H1 (cell line): ENCODE measurements at regions not wholly inside any gene's neighbourhood (a gene's known extent, or its start where the extent isn't known, plus 50 kb on each side); places are given as distances from the start of the nearest gene placed in this dataset.

Source experiments
- CTCF ChIA-PET: fragments of 300-600 bp; sonication (Branson Sonifier 250); formaldehyde crosslinking; loops from one replicate; lab custom pipeline; 2021; ENCODE audit not compliant: partially characterized antibody; lab: Charles Lee
- POLR2A ChIA-PET: fragments of 300-600 bp; sonication (Branson Sonifier 250); formaldehyde crosslinking; loops from one replicate; lab custom pipeline; 2021; ENCODE audit warnings: inconsistent platforms; ENCODE audit not compliant: partially characterized antibody; lab: Charles Lee
- DNase-seq, 2 experiments: peaks; one replicate each; pipeline versions ENCODE4 v3.0.0 to v3.0.0-alpha.2; 2010 to 2022; ENCODE audit warnings: low spot score in 2 of 2, low read depth in 1 of 2, mixed read lengths in 1 of 2
- FAIRE-seq: peaks from 2 replicates; lab custom pipeline; 2011; peaks lifted over from hg19 to GRCh38; lab: Jason Lieb, UNC
- H2AFZ ChIP-seq: 2 replicates; pipeline ENCODE4 v1.8.1; 2012; ENCODE audit warnings: low read length, inconsistent platforms
- H2AK5ac ChIP-seq: 2 replicates; pipeline ENCODE4 v1.6.1; 2013; ENCODE audit warnings: low read depth, low read length
- H2BK120ac ChIP-seq: replicated peaks from 2 replicates; pipeline ENCODE3; 2013; ENCODE audit warnings: low read depth, low read length, inconsistent platforms
- H2BK12ac ChIP-seq: 2 replicates; pipeline ENCODE4 v1.6.1; 2013; ENCODE audit warnings: low read depth, low read length
- H2BK15ac ChIP-seq: 2 replicates; pipeline ENCODE4 v1.6.1; 2013; ENCODE audit warnings: low read length
- H2BK20ac ChIP-seq: 2 replicates; pipeline ENCODE4 v1.6.1; 2013; ENCODE audit warnings: low read length
- H2BK5ac ChIP-seq: 2 replicates; pipeline ENCODE4 v1.6.1; 2013; ENCODE audit warnings: low read depth, low read length
- H3K14ac ChIP-seq: 2 replicates; pipeline ENCODE4 v1.6.1; 2013; ENCODE audit warnings: inconsistent platforms; ENCODE audit not compliant: insufficient read length
- H3K18ac ChIP-seq: 2 replicates; pipeline ENCODE4 v1.6.1; 2013; ENCODE audit warnings: low read length; ENCODE audit errors: extremely low read depth
- H3K23ac ChIP-seq: 2 replicates; pipeline ENCODE4 v1.6.1; 2013; ENCODE audit warnings: inconsistent platforms; ENCODE audit not compliant: insufficient read length
- H3K23me2 ChIP-seq: 2 replicates; pipeline ENCODE4 v1.6.1; 2013; ENCODE audit warnings: low read depth, low read length
- H3K27ac ChIP-seq: 2 replicates; pipeline ENCODE4 v1.6.1; 2011; ENCODE audit warnings: low read depth, low read length, inconsistent platforms
- H3K27me3 ChIP-seq, 4 experiments: replicated peaks in 1 of 4; 1 replicate in 1 of 4; 2 replicates in 3 of 4; pipeline versions ENCODE4 v1.6.1 to v1.8.1; 2011 to 2013; ENCODE audit warnings: low read length in 3 of 4, mild to moderate bottlenecking in 3 of 4, inconsistent platforms in 2 of 4, mixed read lengths in 2 of 4, moderate library complexity in 1 of 4; ENCODE audit not compliant: control insufficient read depth in 3 of 4, insufficient read depth in 3 of 4; ENCODE audit errors: extremely low read depth in 1 of 4
- H3K36me3 ChIP-seq, 4 experiments: 2 replicates each; pipeline versions ENCODE4 v1.6.1 to v1.8.1; 2011 to 2013; ENCODE audit warnings: mild to moderate bottlenecking in 4 of 4, low read length in 3 of 4, moderate library complexity in 2 of 4, control low read depth in 1 of 4, inconsistent platforms in 1 of 4; ENCODE audit not compliant: insufficient read depth in 4 of 4, control insufficient read depth in 2 of 4
- H3K4ac ChIP-seq: replicated peaks from 2 replicates; pipeline ENCODE3; 2013; ENCODE audit warnings: low read length, low read depth, mixed read lengths, inconsistent platforms; ENCODE audit not compliant: insufficient read length
- H3K4me1 ChIP-seq, 4 experiments: replicated peaks in 1 of 4; 1 replicate in 1 of 4; 2 replicates in 3 of 4; pipeline versions ENCODE4 v1.6.1 to v1.8.1; 2011 to 2013; ENCODE audit warnings: low read length in 3 of 4, inconsistent platforms in 2 of 4, mixed read lengths in 1 of 4; ENCODE audit not compliant: insufficient read depth in 4 of 4, control insufficient read depth in 3 of 4
- H3K4me2 ChIP-seq, 2 experiments: 2 replicates each; pipeline versions ENCODE4 v1.6.1 to v1.8.1; 2011 to 2013; ENCODE audit warnings: low read depth in 2 of 2, low read length in 2 of 2, control low read depth in 1 of 2, inconsistent platforms in 1 of 2, mild to moderate bottlenecking in 1 of 2; ENCODE audit not compliant: insufficient read depth in 1 of 2
- H3K4me3 ChIP-seq, 4 experiments: fragments of 200-600, 300-600 bp in 1 of 4; sonication (generic), shearing (Covaris generic), sonication (Bioruptor Twin) in 1 of 4; 2 replicates each; pipeline versions ENCODE4 v1.5.1 to v1.8.1; 2011 to 2016; ENCODE audit warnings: low read length in 4 of 4, low read depth in 3 of 4, control low read depth in 2 of 4, inconsistent platforms in 2 of 4, mild to moderate bottlenecking in 2 of 4, mixed read lengths in 1 of 4, moderate library complexity in 1 of 4; ENCODE audit not compliant: insufficient read depth in 2 of 4; ENCODE audit errors: extremely low read depth in 1 of 4
- H3K56ac ChIP-seq: replicated peaks from 2 replicates; pipeline ENCODE3; 2013; ENCODE audit warnings: low read depth, mild to moderate bottlenecking, mixed read lengths, low read length, inconsistent platforms; ENCODE audit not compliant: insufficient read length
- H3K79me1 ChIP-seq: 2 replicates; pipeline ENCODE4 v1.6.1; 2013; ENCODE audit warnings: low read depth, low read length, control low read depth
- H3K79me2 ChIP-seq, 2 experiments: 2 replicates each; pipeline versions ENCODE4 v1.6.1 to v1.8.1; 2012 to 2013; ENCODE audit warnings: low read length in 2 of 2, mild to moderate bottlenecking in 2 of 2, inconsistent platforms in 1 of 2; ENCODE audit not compliant: insufficient read depth in 2 of 2, control insufficient read depth in 1 of 2
- H3K9ac ChIP-seq, 4 experiments: replicated peaks in 1 of 4; 1 replicate in 1 of 4; 2 replicates in 3 of 4; pipeline versions ENCODE4 v1.6.1 to v1.8.1; 2011 to 2013; ENCODE audit warnings: low read depth in 3 of 4, low read length in 3 of 4, control low read depth in 2 of 4, mild to moderate bottlenecking in 2 of 4, moderate library complexity in 2 of 4, inconsistent platforms in 1 of 4; ENCODE audit errors: extremely low read depth in 1 of 4
- H3K9me3 ChIP-seq, 2 experiments: 2 replicates each; pipeline versions ENCODE4 v1.6.1 to v1.8.1; 2012 to 2013; ENCODE audit warnings: mild to moderate bottlenecking in 2 of 2, moderate library complexity in 2 of 2, control low read depth in 1 of 2, inconsistent platforms in 1 of 2, low read depth in 1 of 2, low read length in 1 of 2, mixed read lengths in 1 of 2; ENCODE audit not compliant: insufficient read depth in 2 of 2
- H4K20me1 ChIP-seq, 2 experiments: replicated peaks in 1 of 2; 2 replicates each; pipeline versions ENCODE3 to v1.8.1; 2011 to 2013; ENCODE audit warnings: inconsistent platforms in 2 of 2, low read length in 2 of 2, mild to moderate bottlenecking in 1 of 2; ENCODE audit not compliant: insufficient read depth in 2 of 2, control insufficient read depth in 1 of 2
- H4K5ac ChIP-seq: 2 replicates; pipeline ENCODE4 v1.6.1; 2013; ENCODE audit warnings: low read length, low read depth, mixed read lengths, inconsistent platforms; ENCODE audit not compliant: insufficient read length
- H4K8ac ChIP-seq: 2 replicates; pipeline ENCODE4 v1.8.0; 2013; ENCODE audit warnings: mild to moderate bottlenecking, moderate library complexity, low read length, inconsistent platforms; ENCODE audit not compliant: insufficient read depth; ENCODE audit errors: extremely low read depth
- H4K91ac ChIP-seq: replicated peaks from 2 replicates; pipeline ENCODE3; 2013; ENCODE audit warnings: low read length, mixed read lengths, inconsistent platforms; ENCODE audit not compliant: insufficient read length
- HDAC2 ChIP-seq, 2 experiments: fragments of 300-600 bp in 1 of 2; sonication (generic) in 1 of 2; IDR thresholded peaks; 2 replicates each; pipeline ENCODE4 v1.6.1; 2011 to 2012; ENCODE audit warnings: low read depth in 2 of 2, low read length in 2 of 2, mild to moderate bottlenecking in 2 of 2, moderate library complexity in 2 of 2, borderline replicate concordance in 1 of 2, inconsistent platforms in 1 of 2
- KDM1A ChIP-seq: fragments of 200-600, 300-600 bp; sonication (generic); IDR thresholded peaks from 2 replicates; pipeline ENCODE4 v1.7.1; 2016; ENCODE audit warnings: mild to moderate bottlenecking, low read length, borderline replicate concordance
- TF ChIP-seq, protein P1 (sequence below): IDR thresholded peaks from 2 replicates; pipeline ENCODE4 v1.6.1; 2011; ENCODE audit warnings: low read depth, mild to moderate bottlenecking, low read length; ENCODE audit not compliant: insufficient read depth

DNA sequence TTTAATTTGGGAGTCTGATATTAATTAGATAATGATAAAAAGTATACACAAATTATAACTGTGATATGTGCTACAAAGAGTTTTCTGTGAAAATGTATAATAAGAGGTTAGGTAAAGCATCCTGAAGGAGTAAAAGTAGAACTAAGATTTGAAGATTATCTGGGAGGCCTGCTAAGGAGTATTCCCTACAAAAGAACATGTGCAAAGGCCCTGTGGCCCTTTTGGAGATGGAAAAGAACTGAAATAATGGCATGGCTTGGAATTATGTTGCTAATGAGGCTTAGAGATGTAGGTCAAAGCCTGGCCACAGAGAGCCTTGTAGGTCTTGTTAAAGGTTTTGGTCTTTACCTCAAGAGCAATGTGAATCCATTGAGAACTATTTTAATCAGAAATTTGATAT lies 82.0 kb downstream of the ZIC4 start:
- TF ChIP-seq HDAC2 (IDR thresholded peaks at IDR 0.05; ENCODE audit: borderline replicate concordance in 1 of 2, low read depth in 2 of 2, low read length in 2 of 2) = peak in 1 of 2 experiments; percentile 55; a peak in 1 of 4 replicates
- TF ChIP-seq KDM1A = peak; percentile 86; the same call in 1 of the 2 replicates
- TF ChIP-seq, protein P1, sequence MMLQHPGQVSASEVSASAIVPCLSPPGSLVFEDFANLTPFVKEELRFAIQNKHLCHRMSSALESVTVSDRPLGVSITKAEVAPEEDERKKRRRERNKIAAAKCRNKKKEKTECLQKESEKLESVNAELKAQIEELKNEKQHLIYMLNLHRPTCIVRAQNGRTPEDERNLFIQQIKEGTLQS = no peak
- H3K23ac ChIP-seq = no peak overlapping the region
- peaks cover 0 to 1% (median 0%) of the 10 kb centered on the region in 4 experiments; a peak in 1 of 7 replicates for H3K27me3 ChIP-seq
- no peak overlapping the region for H4K5ac ChIP-seq
- no peak overlapping the region for H2BK12ac ChIP-seq
- H3K9me3 ChIP-seq = no peaks in the 10 kb centered on the region
- DNase-seq (no peak), FAIRE-seq (no peak)
- H2BK5ac ChIP-seq = no peak overlapping the region
- no peak overlapping the region for H2AK5ac ChIP-seq
- H3K9ac ChIP-seq = no peak overlapping the region
- H4K91ac ChIP-seq = no peak overlapping the region
- H3K27ac ChIP-seq = no peak overlapping the region
- peaks cover 0 to 3% (median under 1%) of the 10 kb centered on the region in 4 experiments; a peak in 2 of 7 replicates for H3K4me1 ChIP-seq
- H3K4me2 ChIP-seq = no peak overlapping the region
- no peak overlapping the region for H3K14ac ChIP-seq
- H3K56ac ChIP-seq = no peak overlapping the region
- H3K36me3 ChIP-seq = no peaks in the 10 kb centered on the region
- H3K79me1 ChIP-seq = no peaks in the 10 kb centered on the region
- no peak overlapping the region for H4K8ac ChIP-seq
- no peak overlapping the region for H2BK20ac ChIP-seq
- H2BK120ac ChIP-seq = no peak overlapping the region
- H3K23me2 ChIP-seq = no peaks in the 10 kb centered on the region
- ChIA-PET CTCF (interaction anchor here (0.6 kb wide), 1 partner anchor 258 kb away, joined by 3 read pairs; no protein-coding TSS in a partner anchor), POLR2A (no interaction called here)
- no peak overlapping the region for H2AFZ ChIP-seq
- no peak overlapping the region for H3K4me3 ChIP-seq
- H2BK15ac ChIP-seq = no peak overlapping the region
- H4K20me1 ChIP-seq = no peaks in the 10 kb centered on the region
- H3K4ac ChIP-seq = no peak overlapping the region
- H3K18ac ChIP-seq = no peak overlapping the region
- H3K79me2 ChIP-seq = no peaks in the 10 kb centered on the region
